ENCODE measurements at regions not wholly inside any gene's neighbourhood (a gene's known extent, or its start where the extent isn't known, plus 50 kb on each side); places are given as distances from the start of the nearest gene placed in this dataset.

- no peak overlapping the region for H2AK9ac ChIP-seq (replicated peaks; ENCODE audit: low read depth, low read length, poor library complexity)
- H3K4me1 ChIP-seq (ENCODE audit: control insufficient read depth, insufficient read depth, low read length), result no peaks in the 10 kb centered on the region
- no peak overlapping the region for H3K23ac ChIP-seq (ENCODE audit: low read depth, low read length)
- H4K91ac ChIP-seq (ENCODE audit: insufficient read depth, low read depth, low read length), result no peak overlapping the region
- no peak overlapping the region for H4K8ac ChIP-seq (ENCODE audit: low read depth in 2 of 2, low read length in 2 of 2)
- no peaks in the 10 kb centered on the region for H3K36me3 ChIP-seq (ENCODE audit: control insufficient read depth, insufficient read depth, low read length)
- no peak overlapping the region for H3K18ac ChIP-seq (ENCODE audit: low read depth, low read length)
- H3K9ac ChIP-seq (ENCODE audit: low read depth, low read length), result no peak overlapping the region
- no peak overlapping the region for H3K14ac ChIP-seq (replicated peaks; ENCODE audit: low read depth, low read length)
- no peak overlapping the region for H3K56ac ChIP-seq (ENCODE audit: extremely low read depth, insufficient read depth, low read length)
- H3K27ac ChIP-seq (ENCODE audit: insufficient read depth, low read length), result no peak overlapping the region
- H4K20me1 ChIP-seq (ENCODE audit: insufficient read depth, low read length), result no peaks in the 10 kb centered on the region
- ChIA-PET POLR2A (ENCODE audit: unreplicated experiment) (interaction anchor here (0.6 kb wide), 1 partner anchor 496 kb away, joined by 5 read pairs; no protein-coding TSS in a partner anchor), CTCF (no interaction called here)
- in situ Hi-C loops (cut with MboI; ENCODE audit: low sequenced_read_pairs), result no loop called here
- H2AFZ ChIP-seq (replicated peaks; ENCODE audit: low read length, poor library complexity), result no peak overlapping the region
- H3K9me1 ChIP-seq (ENCODE audit: insufficient read depth, low read length), result no peaks in the 10 kb centered on the region
- dilution Hi-C loops (cut with HindIII; ENCODE audit: low sequenced_read_pairs, unreplicated experiment), result no loop called here
- peaks cover 14% of the 10 kb centered on the region for H3K27me3 ChIP-seq (ENCODE audit: control insufficient read depth, insufficient read depth, low read length)
- no peak overlapping the region for H2AK5ac ChIP-seq (ENCODE audit: low read depth, low read length)
- no peak overlapping the region for H2BK20ac ChIP-seq (ENCODE audit: low read depth, low read length)
- H2BK120ac ChIP-seq (ENCODE audit: low read depth, low read length), result no peak overlapping the region
- DNase-seq (no peak), ATAC-seq (ENCODE audit: low read depth) (no peak)
- intact Hi-C loops (cut with micrococcal nuclease), result no loop called here
- no peaks in the 10 kb centered on the region for H3K79me1 ChIP-seq (ENCODE audit: low read depth in 1 of 2, low read length in 2 of 2)
- no peak overlapping the region for H3K4ac ChIP-seq (ENCODE audit: low read depth, low read length)
- H4K5ac ChIP-seq (ENCODE audit: low read depth, low read length), result no peak overlapping the region
- no peak overlapping the region for H3K4me3 ChIP-seq (ENCODE audit: insufficient read depth, low read depth, low read length)
- no peak for TF ChIP-seq CHD1 (IDR thresholded peaks at IDR 0.05; ENCODE audit: low read depth, low read length)
- no peak for TF ChIP-seq RFX5 (IDR thresholded peaks at IDR 0.05; ENCODE audit: low read depth, low read length)
- no peak for TF ChIP-seq MXI1 (IDR thresholded peaks at IDR 0.05; ENCODE audit: borderline replicate concordance, low read depth, low read length)
- no peak for TF ChIP-seq CTCF (conservative IDR thresholded peaks at IDR 0.05; ENCODE audit: low read depth, low read length)
- TF ChIP-seq MAZ (IDR thresholded peaks at IDR 0.05; ENCODE audit: borderline replicate concordance, low read depth, low read length), result no peak
- no peak for TF ChIP-seq CEBPB (IDR thresholded peaks at IDR 0.05; ENCODE audit: low read depth, low read length)
- TF ChIP-seq SMC3 (IDR thresholded peaks at IDR 0.05; ENCODE audit: low read depth, low read length), result no peak
- no peak for TF ChIP-seq FOS (IDR thresholded peaks at IDR 0.05; ENCODE audit: low read depth, low read length)
- no peak for TF ChIP-seq ELK1 (IDR thresholded peaks at IDR 0.05; ENCODE audit: borderline replicate concordance, low read depth, low read length)
- no peak for TF ChIP-seq POLR2A (IDR thresholded peaks at IDR 0.05; ENCODE audit: low read depth, low read length)
- no peak for TF ChIP-seq BHLHE40 (IDR thresholded peaks at IDR 0.05; ENCODE audit: low read depth, low read length)
- TF ChIP-seq RAD21 (IDR thresholded peaks at IDR 0.05; ENCODE audit: low read length), result no peak
- no peak for TF ChIP-seq NFE2L2 (IDR thresholded peaks at IDR 0.05; ENCODE audit: low read depth, low read length)
- no TSS peak for BruUV-seq (replicated peaks)
- no peaks in the 10 kb centered on the region for H3K9me3 ChIP-seq (ENCODE audit: control insufficient read depth, insufficient read depth, low read length)
- H2BK5ac ChIP-seq (ENCODE audit: low read depth, low read length, poor library complexity, severe bottlenecking), result no peak overlapping the region
- H3K4me2 ChIP-seq (ENCODE audit: low read depth, low read length), result no peak overlapping the region
- 63% methylated on average over 2 of the region's 10 CpGs; no CpG with 5 or more reads in 1 of the 2 experiments for WGBS, 2 experiments (ENCODE audit: extremely low coverage in 2 of 2, insufficient read length in 1 of 2)
- no peak overlapping the region for H2BK15ac ChIP-seq (ENCODE audit: low read depth, low read length)
These were observed 178.3 kb upstream of the NECTIN1 start for GRCh38 chr11:119907122-119907851.

Data from IMR-90 (cell line).